Vagina (tissue), 2 donors: ENCODE measurements at regions not wholly inside any gene's neighbourhood (a gene's known extent, or its start where the extent isn't known, plus 50 kb on each side); places are given as distances from the start of the nearest gene placed in this dataset.

Experiments used
- POLR2A ChIP-seq, 2 donors: fragments of 450-650 bp; IDR thresholded peaks; one replicate each; pipeline ENCODE4 v1.6.1; 2017; ENCODE audit warnings: antibody characterized with exemption in 2 of 2, mild to moderate bottlenecking in 2 of 2, moderate library complexity in 2 of 2
- POLR2AphosphoS5 ChIP-seq, 2 donors: sonication (generic); formaldehyde crosslinking; IDR thresholded peaks; one replicate each; pipeline ENCODE4 v1.9.0; 2017; ENCODE audit warnings: antibody characterized with exemption in 2 of 2, mild to moderate bottlenecking in 2 of 2, low read depth in 1 of 2; ENCODE audit not compliant: insufficient read depth in 1 of 2
- TF ChIP-seq, protein P1 (sequence below), 3 experiments: fragments of 450-650 bp in 2 of 3; fragments of 200-600 bp in 1 of 3; sonication (generic) in 1 of 3; IDR thresholded peaks; one replicate each; pipeline ENCODE4 v1.5.1; 2017 to 2019; ENCODE audit warnings: antibody characterized with exemption in 3 of 3, mild to moderate bottlenecking in 2 of 3, moderate library complexity in 2 of 3

GRCh38 chr13:111537843-111538499 is 217.5 kb downstream of the TEX29 start:
- TF ChIP-seq, protein P1, sequence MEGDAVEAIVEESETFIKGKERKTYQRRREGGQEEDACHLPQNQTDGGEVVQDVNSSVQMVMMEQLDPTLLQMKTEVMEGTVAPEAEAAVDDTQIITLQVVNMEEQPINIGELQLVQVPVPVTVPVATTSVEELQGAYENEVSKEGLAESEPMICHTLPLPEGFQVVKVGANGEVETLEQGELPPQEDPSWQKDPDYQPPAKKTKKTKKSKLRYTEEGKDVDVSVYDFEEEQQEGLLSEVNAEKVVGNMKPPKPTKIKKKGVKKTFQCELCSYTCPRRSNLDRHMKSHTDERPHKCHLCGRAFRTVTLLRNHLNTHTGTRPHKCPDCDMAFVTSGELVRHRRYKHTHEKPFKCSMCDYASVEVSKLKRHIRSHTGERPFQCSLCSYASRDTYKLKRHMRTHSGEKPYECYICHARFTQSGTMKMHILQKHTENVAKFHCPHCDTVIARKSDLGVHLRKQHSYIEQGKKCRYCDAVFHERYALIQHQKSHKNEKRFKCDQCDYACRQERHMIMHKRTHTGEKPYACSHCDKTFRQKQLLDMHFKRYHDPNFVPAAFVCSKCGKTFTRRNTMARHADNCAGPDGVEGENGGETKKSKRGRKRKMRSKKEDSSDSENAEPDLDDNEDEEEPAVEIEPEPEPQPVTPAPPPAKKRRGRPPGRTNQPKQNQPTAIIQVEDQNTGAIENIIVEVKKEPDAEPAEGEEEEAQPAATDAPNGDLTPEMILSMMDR (IDR thresholded peaks at IDR 0.05) = no peak
- TF ChIP-seq POLR2A (IDR thresholded peaks at IDR 0.05) (no peak), POLR2AphosphoS5 (IDR thresholded peaks at IDR 0.05; ENCODE audit: insufficient read depth in 1 of 2, low read depth in 1 of 2) (no peak)
